GM12891 (cell line): ENCODE measurements at regions not wholly inside any gene's neighbourhood (a gene's known extent, or its start where the extent isn't known, plus 50 kb on each side); places are given as distances from the start of the nearest gene placed in this dataset.
"Not testable (repeated sequence)": the region's sequence is repeated elsewhere in the genome, so short reads cannot be mapped to it uniquely, and the experiment has no call there.

Experiments used
- PAX5 ChIP-seq: IDR thresholded peaks from 2 replicates; pipeline ENCODE4 v1.6.1; 2011; ENCODE audit warnings: low read length, moderate library complexity, mild to moderate bottlenecking; ENCODE audit not compliant: insufficient read depth, severe bottlenecking
- POLR2A ChIP-seq: IDR thresholded peaks from 2 replicates; pipeline ENCODE4 v1.6.1; 2011; ENCODE audit warnings: low read depth, low read length, control low read depth
- POLR2AphosphoS5 ChIP-seq: IDR thresholded peaks from 2 replicates; pipeline ENCODE4 v1.6.1; 2011; ENCODE audit warnings: low read depth, low read length, control low read depth
- POU2F2 ChIP-seq: IDR thresholded peaks from 2 replicates; pipeline ENCODE4 v1.6.1; 2011; ENCODE audit warnings: low read depth, mild to moderate bottlenecking, control low read depth, low read length, moderate library complexity
- TAF1 ChIP-seq: IDR thresholded peaks from 2 replicates; pipeline ENCODE4 v1.6.1; 2011; ENCODE audit warnings: low read depth, low read length, control low read depth

DNA sequence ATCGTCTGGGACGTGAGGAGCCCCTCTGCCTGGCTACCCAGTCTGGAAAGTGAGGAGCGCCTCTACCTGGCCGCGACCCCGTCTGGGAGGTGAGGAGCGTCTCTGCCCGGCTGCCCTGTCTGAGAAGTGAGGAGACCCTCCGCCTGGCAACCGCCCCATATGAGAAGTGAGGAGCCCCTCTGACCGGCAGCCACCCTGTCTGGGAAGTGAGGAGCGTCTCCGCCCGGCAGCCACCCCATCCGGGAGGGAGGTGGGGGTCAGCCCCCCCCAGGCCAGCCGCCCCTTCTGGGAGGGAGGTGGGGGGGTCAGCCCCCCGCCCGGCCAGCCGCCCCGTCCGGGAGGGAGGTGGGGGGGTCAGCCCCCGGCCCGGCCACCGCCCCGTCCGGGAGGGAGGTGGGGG lies 107.1 kb upstream of the ARID1B start:
- TF ChIP-seq POLR2A, POLR2AphosphoS5, TAF1, PAX5, POU2F2: not testable (repeated sequence)
